ENCODE measurements at regions not wholly inside any gene's neighbourhood (a gene's known extent, or its start where the extent isn't known, plus 50 kb on each side); places are given as distances from the start of the nearest gene placed in this dataset.

DNA sequence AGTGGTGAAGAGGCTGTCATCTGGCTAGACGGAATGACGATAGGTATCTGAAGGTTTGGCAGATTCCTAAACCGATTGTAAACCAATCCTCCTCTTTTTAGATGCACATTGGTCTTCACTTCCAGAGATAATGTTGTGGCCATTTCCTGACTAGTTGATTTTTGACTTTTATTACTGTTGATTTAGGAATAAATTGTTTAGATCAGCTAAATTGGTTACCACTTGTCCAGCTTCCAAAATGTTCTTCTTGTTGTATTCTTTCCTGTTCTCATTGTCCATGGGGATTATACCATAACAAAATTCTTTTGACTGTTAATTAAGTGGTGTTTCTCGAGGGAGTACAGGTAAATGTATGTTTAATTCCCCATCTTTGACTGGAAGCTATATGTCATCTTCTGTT, 119.7 kb downstream of the MACROH2A1 start:
- no peaks in the 10 kb centered on the region for H3K4me1 ChIP-seq
- H3K27ac ChIP-seq, result no peak overlapping the region
- ATAC-seq (no peak), DNase-seq (no peak)
- no peak for TF ChIP-seq POLR2A (IDR thresholded peaks at IDR 0.05)
- TF ChIP-seq, protein P1, sequence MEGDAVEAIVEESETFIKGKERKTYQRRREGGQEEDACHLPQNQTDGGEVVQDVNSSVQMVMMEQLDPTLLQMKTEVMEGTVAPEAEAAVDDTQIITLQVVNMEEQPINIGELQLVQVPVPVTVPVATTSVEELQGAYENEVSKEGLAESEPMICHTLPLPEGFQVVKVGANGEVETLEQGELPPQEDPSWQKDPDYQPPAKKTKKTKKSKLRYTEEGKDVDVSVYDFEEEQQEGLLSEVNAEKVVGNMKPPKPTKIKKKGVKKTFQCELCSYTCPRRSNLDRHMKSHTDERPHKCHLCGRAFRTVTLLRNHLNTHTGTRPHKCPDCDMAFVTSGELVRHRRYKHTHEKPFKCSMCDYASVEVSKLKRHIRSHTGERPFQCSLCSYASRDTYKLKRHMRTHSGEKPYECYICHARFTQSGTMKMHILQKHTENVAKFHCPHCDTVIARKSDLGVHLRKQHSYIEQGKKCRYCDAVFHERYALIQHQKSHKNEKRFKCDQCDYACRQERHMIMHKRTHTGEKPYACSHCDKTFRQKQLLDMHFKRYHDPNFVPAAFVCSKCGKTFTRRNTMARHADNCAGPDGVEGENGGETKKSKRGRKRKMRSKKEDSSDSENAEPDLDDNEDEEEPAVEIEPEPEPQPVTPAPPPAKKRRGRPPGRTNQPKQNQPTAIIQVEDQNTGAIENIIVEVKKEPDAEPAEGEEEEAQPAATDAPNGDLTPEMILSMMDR (IDR thresholded peaks at IDR 0.05 in 4 of 5, conservative IDR thresholded peaks at IDR 0.05 in 1 of 5), result no peak
- intact Hi-C loops (cut with DNase I; ENCODE audit: low total_unique reads), result no loop called here
- no peaks in the 10 kb centered on the region for H3K36me3 ChIP-seq
- H3K9me3 ChIP-seq, result no peaks in the 10 kb centered on the region
- H3K4me3 ChIP-seq, result no peak overlapping the region
- in situ Hi-C loops (cut with MboI; ENCODE audit: low sequenced_read_pairs in 4 of 4), result no loop called here
- H3K27me3 ChIP-seq, result no peaks in the 10 kb centered on the region

DNA sequence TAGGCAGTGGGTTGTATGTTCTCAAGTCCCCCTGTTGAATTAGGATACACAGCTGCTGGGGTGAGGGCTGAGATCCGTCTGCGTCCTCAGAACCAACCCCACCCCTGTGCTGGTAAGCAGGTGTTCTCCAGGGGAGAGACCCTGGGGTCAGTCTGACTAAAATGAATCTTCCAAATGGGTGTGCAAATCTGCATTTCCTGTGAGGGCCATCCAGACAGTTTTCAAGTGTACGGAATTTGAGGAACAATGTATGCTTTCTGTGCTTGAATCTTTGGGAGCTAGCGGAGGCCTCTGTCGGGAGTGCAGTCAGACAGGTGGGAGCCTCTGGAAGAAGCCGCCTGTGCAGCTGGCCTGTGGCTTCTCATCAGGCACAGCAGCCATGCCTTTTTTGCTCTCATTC, 122.9 kb downstream of the MACROH2A1 start:
- intact Hi-C loops (cut with DNase I; ENCODE audit: low total_unique reads) (no loop called here), in situ Hi-C loops (cut with MboI; ENCODE audit: low sequenced_read_pairs in 4 of 4) (no loop called here)

DNA sequence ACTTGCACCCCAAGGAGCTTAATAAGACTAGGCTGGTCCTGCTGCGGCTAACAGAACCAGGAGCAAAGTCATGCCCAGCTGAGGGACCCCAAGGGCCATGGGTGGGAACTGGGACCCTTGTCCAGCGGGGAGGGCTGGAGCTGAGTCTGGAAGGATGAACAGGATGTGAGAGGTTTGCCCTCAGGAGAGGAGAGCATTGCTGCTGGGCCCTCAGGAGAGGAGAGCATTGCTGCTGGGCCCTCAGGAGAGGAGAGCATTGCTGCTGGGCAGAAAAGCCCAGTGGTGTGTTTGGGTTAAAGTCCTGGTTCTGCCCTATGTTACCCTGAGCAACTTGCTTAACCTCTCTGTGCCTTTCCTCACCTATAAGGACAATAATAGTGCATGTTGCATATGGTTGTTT, 125.8 kb downstream of the MACROH2A1 start:
- in situ Hi-C loops (cut with MboI; ENCODE audit: low sequenced_read_pairs in 4 of 4), result no loop called here
- H3K4me1 ChIP-seq, result peaks cover 27 to 31% of the 10 kb centered on the region in 2 donors
- intact Hi-C loops (cut with DNase I; ENCODE audit: low total_unique reads), result loop anchor here (5.0 kb wide), 1 partner anchor 81 kb away; no protein-coding TSS in a partner anchor
- no peaks in the 10 kb centered on the region for H3K36me3 ChIP-seq
- DNase-seq (no peak), ATAC-seq (no peak)
- H3K27me3 ChIP-seq, result no peaks in the 10 kb centered on the region
- no peak overlapping the region for H3K4me3 ChIP-seq
- H3K27ac ChIP-seq, result no peak overlapping the region
- TF ChIP-seq, protein P1 (IDR thresholded peaks at IDR 0.05 in 4 of 5, conservative IDR thresholded peaks at IDR 0.05 in 1 of 5), result no peak
- TF ChIP-seq POLR2A (IDR thresholded peaks at IDR 0.05), result no peak
- no peaks in the 10 kb centered on the region for H3K9me3 ChIP-seq

More for the DNA sequence above, 122.9 kb downstream of the MACROH2A1 start:
- Histone ChIP-seq H3K27ac (no peak overlapping the region), H3K36me3 (no peaks in the 10 kb centered on the region), H3K4me1 (peaks cover 14% of the 10 kb centered on the region in 2 donors), H3K27me3 (no peaks in the 10 kb centered on the region), H3K4me3 (no peak overlapping the region), H3K9me3 (no peaks in the 10 kb centered on the region)
- TF ChIP-seq POLR2A (IDR thresholded peaks at IDR 0.05), result no peak
- TF ChIP-seq, protein P1 (IDR thresholded peaks at IDR 0.05 in 4 of 5, conservative IDR thresholded peaks at IDR 0.05 in 1 of 5), result no peak
- no peak for ATAC-seq
- DNase-seq, result no peak

DNA sequence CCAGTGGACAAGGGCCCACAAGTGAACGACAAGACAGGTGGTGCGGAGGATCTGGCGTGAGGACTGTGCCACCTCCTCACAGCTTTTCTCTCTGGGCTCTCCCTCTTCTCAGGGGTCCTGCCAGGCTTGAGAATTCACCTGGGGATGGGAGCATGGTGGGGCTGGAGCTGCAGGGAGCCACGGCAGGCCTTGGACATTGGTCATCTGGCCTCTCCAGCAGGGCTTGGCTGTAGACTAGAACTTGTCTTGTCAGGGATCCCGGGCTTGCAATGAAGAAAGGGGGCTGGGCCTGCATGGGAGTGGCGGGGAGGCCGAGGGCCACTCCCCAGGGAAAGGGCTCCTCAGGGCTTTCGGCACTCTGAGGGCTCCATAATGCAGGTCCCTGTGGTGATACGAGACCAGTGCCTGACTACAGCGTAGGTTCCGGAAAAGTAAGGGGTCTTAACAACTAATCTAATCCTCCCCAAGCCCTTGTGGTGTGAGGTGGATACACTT, 126.7 kb downstream of the MACROH2A1 start:
- Histone ChIP-seq H3K27me3 (no peaks in the 10 kb centered on the region), H3K4me3 (no peak overlapping the region), H3K9me3 (no peaks in the 10 kb centered on the region), H3K36me3 (no peaks in the 10 kb centered on the region), H3K27ac (peak overlapping the region; percentile 37 to 78 (median 48)), H3K4me1 (peaks cover 27 to 31% of the 10 kb centered on the region in 2 donors)
- no peak for TF ChIP-seq POLR2A (IDR thresholded peaks at IDR 0.05)
- TF ChIP-seq, protein P1 (IDR thresholded peaks at IDR 0.05 in 4 of 5, conservative IDR thresholded peaks at IDR 0.05 in 1 of 5), result no peak
- peak; percentile 37 to 51 for ATAC-seq
- in situ Hi-C loops (cut with MboI; ENCODE audit: low sequenced_read_pairs in 4 of 4) (no loop called here), intact Hi-C loops (cut with DNase I; ENCODE audit: low total_unique reads) (loop anchor here (5.0 kb wide), 1 partner anchor 80 kb away; no protein-coding TSS in a partner anchor)
- DNase-seq, result no peak
